A549 (cell line): ENCODE measurements at regions not wholly inside any gene's neighbourhood (a gene's known extent, or its start where the extent isn't known, plus 50 kb on each side); places are given as distances from the start of the nearest gene placed in this dataset.
"Not testable (repeated sequence)": the region's sequence is repeated elsewhere in the genome, so short reads cannot be mapped to it uniquely, and the experiment has no call there.

ENCODE experiments used
- ATAC-seq, 2 experiments: fragments of 200-7000 bp in 1 of 2; fragments of >200 bp in 1 of 2; cut with Nextera tagmentation in 1 of 2; cut with Tn5 transposase in 1 of 2; 3 replicates each; pipeline versions ENCODE4 v1.8.0 to v1.9.1; 2018 to 2020; ENCODE audit warnings: mild to moderate bottlenecking in 1 of 2, moderate library complexity in 1 of 2
- CTCF ChIA-PET: fragments of 300-600 bp; sonication (Branson Sonifier 250); formaldehyde crosslinking; extraction: SDS; loops from one replicate; lab custom pipeline; 2021; ENCODE audit warnings: antibody characterized with exemption, inconsistent platforms; lab: Yijun Ruan, JAX
- POLR2A ChIA-PET: fragments of 350-600 bp; formaldehyde crosslinking; extraction: SDS; loops from one replicate; lab custom pipeline; 2021; ENCODE audit warnings: antibody characterized with exemption, inconsistent platforms; lab: Yijun Ruan, JAX
- DNase-seq, 2 experiments: peaks; one replicate each; pipeline versions ENCODE4 v3.0.0 to v3.0.0-alpha.2; 2011 to 2016; ENCODE audit warnings: low read depth in 1 of 2, low spot score in 1 of 2
- FAIRE-seq: peaks from 2 replicates; lab custom pipeline; 2011; peaks lifted over from hg19 to GRCh38; lab: Jason Lieb, UNC
- H3K27ac ChIP-seq, 2 experiments: fragments of >200 bp; sonication (Bioruptor Twin); formaldehyde crosslinking; 3 replicates each; pipeline ENCODE4 v1.5.1; 2016 to 2017
- H3K4me1 ChIP-seq: fragments of >200 bp; sonication (Bioruptor Twin); formaldehyde crosslinking; 3 replicates; pipeline ENCODE4 v1.6.1; 2016
- H3K4me2 ChIP-seq: fragments of >200 bp; sonication (Bioruptor Twin); formaldehyde crosslinking; 3 replicates; pipeline ENCODE4 v1.6.1; 2016
- H3K4me3 ChIP-seq: fragments of >200 bp; sonication (Bioruptor Twin); formaldehyde crosslinking; 3 replicates; pipeline ENCODE4 v1.5.1; 2016
- H3K9me3 ChIP-seq: fragments of >200 bp; sonication (Bioruptor Twin); formaldehyde crosslinking; 3 replicates; pipeline ENCODE4 v1.6.1; 2016
- ATOH8 ChIP-seq: fragments of 250-450 bp; sonication (Bioruptor Pico); IDR thresholded peaks from 2 replicates; pipeline ENCODE4 v1.5.0; 2020; ENCODE audit warnings: low read depth, mild to moderate bottlenecking, moderate library complexity
- EHF ChIP-seq: fragments of 250-450 bp; sonication (Bioruptor Pico); IDR thresholded peaks from 2 replicates; pipeline ENCODE4 v1.5.0; 2020; ENCODE audit warnings: mild to moderate bottlenecking
- EHMT2 ChIP-seq: fragments of 200-600 bp; sonication (generic); IDR thresholded peaks from 2 replicates; pipeline ENCODE4 v1.6.1; 2016; ENCODE audit warnings: antibody characterized with exemption, low read depth, mild to moderate bottlenecking, moderate library complexity
- EP300 ChIP-seq, 2 experiments: fragments of >200 bp; sonication (Bioruptor Twin); formaldehyde crosslinking; IDR thresholded peaks; 2 replicates in 1 of 2; 3 replicates in 1 of 2; pipeline ENCODE4 v1.6.1; 2016 to 2017
- FOSL2 ChIP-seq, 2 experiments: fragments of 450-650 bp in 1 of 2; fragments of >200 bp in 1 of 2; sonication (Bioruptor Twin) in 1 of 2; formaldehyde crosslinking; IDR thresholded peaks; 2 replicates each; pipeline versions ENCODE4 v1.5.0 to v1.6.1; 2016 to 2020; ENCODE audit warnings: mild to moderate bottlenecking in 1 of 2, moderate library complexity in 1 of 2
- FOXS1 ChIP-seq: fragments of 250-450 bp; sonication (Bioruptor Pico); IDR thresholded peaks from 2 replicates; pipeline ENCODE4 v1.5.0; 2020; ENCODE audit warnings: mild to moderate bottlenecking, moderate library complexity
- HES2 ChIP-seq: fragments of >200 bp; sonication (Bioruptor Twin); formaldehyde crosslinking; IDR thresholded peaks from 2 replicates; pipeline ENCODE4 v1.6.1; 2016
- HOXB5 ChIP-seq: fragments of 250-450 bp; sonication (Bioruptor Pico); IDR thresholded peaks from 2 replicates; pipeline ENCODE4 v1.5.0; 2020; ENCODE audit warnings: mild to moderate bottlenecking, moderate library complexity
- POLR2A ChIP-seq: IDR thresholded peaks from 2 replicates; pipeline ENCODE4 v1.6.1; 2012; ENCODE audit warnings: mild to moderate bottlenecking, low read length
- POLR2AphosphoS2 ChIP-seq: conservative IDR thresholded peaks from 2 replicates; pipeline ENCODE4 v1.6.1; 2012; ENCODE audit warnings: low read length, improper control_type of control experiment, inconsistent platforms
- RCOR1 ChIP-seq: fragments of 150-350 bp; IDR thresholded peaks from 2 replicates; pipeline ENCODE4 v1.6.1; 2014; ENCODE audit warnings: antibody characterized with exemption, low read length, low read depth
- RNF2 ChIP-seq: fragments of 200-600 bp; sonication (generic); IDR thresholded peaks from 2 replicates; pipeline ENCODE4 v1.6.1; 2016; ENCODE audit warnings: low read depth, mild to moderate bottlenecking, antibody characterized with exemption, moderate library complexity, borderline replicate concordance
- SMC3 ChIP-seq: fragments of >200 bp; sonication (Bioruptor Twin); formaldehyde crosslinking; IDR thresholded peaks from 3 replicates; pipeline ENCODE4 v1.6.1; 2018; ENCODE audit warnings: inconsistent platforms
- TFCP2L1 ChIP-seq: fragments of 250-450 bp; sonication (Bioruptor Pico); IDR thresholded peaks from 2 replicates; pipeline ENCODE4 v1.5.0; 2021; ENCODE audit warnings: mild to moderate bottlenecking
- TP53 ChIP-seq: fragments of 250-450 bp; sonication (Bioruptor Pico); IDR thresholded peaks from 2 replicates; pipeline ENCODE4 v1.5.0; 2021; ENCODE audit warnings: mild to moderate bottlenecking, moderate library complexity
- ZC3H11A ChIP-seq: fragments of 450-650 bp; IDR thresholded peaks from 2 replicates; pipeline ENCODE4 v1.6.1; 2014; ENCODE audit warnings: antibody characterized with exemption, mild to moderate bottlenecking
- WGBS: methylation state at CpG from one replicate; pipeline ENCODE4 v1.1.6; 2017; ENCODE audit errors: missing lambda C conversion rate; 5-methylcytosine and 5-hydroxymethylcytosine counted together
- TF ChIP-seq, protein P1 (sequence below): fragments of 250-450 bp; sonication (Bioruptor Pico); IDR thresholded peaks from 2 replicates; pipeline ENCODE4 v1.5.0; 2021; ENCODE audit warnings: mild to moderate bottlenecking, moderate library complexity, borderline replicate concordance

DNA sequence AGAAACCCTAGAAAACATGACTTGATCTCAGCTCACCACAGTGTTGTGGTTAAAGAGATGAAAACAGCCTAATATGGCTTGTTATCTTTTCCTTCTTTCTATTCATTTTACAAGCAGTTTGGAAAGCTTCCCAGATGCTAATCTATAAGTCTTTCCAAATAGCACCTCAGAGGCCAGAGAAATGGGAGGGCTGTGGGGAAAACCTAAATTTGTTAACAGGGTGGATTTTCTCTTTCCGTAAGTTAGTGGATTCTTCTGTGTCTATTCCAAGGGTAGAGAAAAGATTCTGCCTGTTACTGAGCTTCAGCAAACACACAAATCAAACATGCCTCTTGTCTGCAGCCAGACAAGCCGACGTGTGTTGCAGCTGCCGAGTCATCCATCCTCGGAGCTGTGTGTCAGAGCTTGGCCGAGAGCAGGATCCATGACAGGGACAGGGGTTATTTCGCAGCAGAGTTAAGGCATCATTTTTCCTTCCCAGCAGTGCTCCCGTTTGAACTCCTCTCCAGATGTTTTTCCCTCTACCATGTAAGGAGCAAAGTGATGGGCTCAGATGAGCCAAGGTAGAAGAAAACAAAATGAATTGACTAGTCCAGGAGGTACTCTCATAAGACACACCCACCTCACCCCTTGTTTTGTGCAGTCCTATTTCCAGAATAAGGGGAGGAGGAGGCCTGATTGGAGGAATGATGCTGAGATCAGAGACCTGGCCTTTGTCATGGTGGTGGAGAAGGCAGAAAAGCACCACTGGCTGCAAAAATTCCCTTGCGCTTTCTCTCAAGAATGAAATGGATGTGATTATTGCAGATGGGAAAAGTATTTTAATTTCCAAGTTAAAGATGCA lies 560.0 kb downstream of the C6orf118 start:
- no peak for ATAC-seq
- ChIA-PET POLR2A (no interaction called here), CTCF (no interaction called here)
- 20% methylated on average over 9 of the region's 9 CpGs for WGBS
- DNase-seq: peak in 1 of 2 experiments; percentile 2
- no peak overlapping the region for H3K4me2 ChIP-seq
- FAIRE-seq: no peak
- H3K4me3 ChIP-seq: no peak overlapping the region
- no peak for TF ChIP-seq FOSL2 (IDR thresholded peaks at IDR 0.05)
- no peak for TF ChIP-seq FOSL2 (CRISPR knock-in tag; IDR thresholded peaks at IDR 0.05)
- no peak for TF ChIP-seq POLR2AphosphoS2
- TF ChIP-seq RCOR1: no peak
- no peak for TF ChIP-seq SMC3
- TF ChIP-seq, protein P1, sequence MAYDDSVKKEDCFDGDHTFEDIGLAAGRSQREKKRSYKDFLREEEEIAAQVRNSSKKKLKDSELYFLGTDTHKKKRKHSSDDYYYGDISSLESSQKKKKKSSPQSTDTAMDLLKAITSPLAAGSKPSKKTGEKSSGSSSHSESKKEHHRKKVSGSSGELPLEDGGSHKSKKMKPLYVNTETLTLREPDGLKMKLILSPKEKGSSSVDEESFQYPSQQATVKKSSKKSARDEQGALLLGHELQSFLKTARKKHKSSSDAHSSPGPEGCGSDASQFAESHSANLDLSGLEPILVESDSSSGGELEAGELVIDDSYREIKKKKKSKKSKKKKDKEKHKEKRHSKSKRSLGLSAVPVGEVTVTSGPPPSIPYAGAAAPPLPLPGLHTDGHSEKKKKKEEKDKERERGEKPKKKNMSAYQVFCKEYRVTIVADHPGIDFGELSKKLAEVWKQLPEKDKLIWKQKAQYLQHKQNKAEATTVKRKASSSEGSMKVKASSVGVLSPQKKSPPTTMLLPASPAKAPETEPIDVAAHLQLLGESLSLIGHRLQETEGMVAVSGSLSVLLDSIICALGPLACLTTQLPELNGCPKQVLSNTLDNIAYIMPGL (CRISPR knock-in tag): no peak
- no peak for TF ChIP-seq EHMT2
- no peak for TF ChIP-seq RNF2
- no peak for TF ChIP-seq POLR2A
- no peak for TF ChIP-seq TP53
- no peak for TF ChIP-seq HOXB5 (CRISPR knock-in tag)
- H3K27ac ChIP-seq: no peak overlapping the region
- no peaks in the 10 kb centered on the region for H3K9me3 ChIP-seq
- H3K4me1 ChIP-seq: no peaks in the 10 kb centered on the region

- FAIRE-seq (no peak), ATAC-seq (no peak), DNase-seq (no peak)
- WGBS: 7% methylated on average over 4 of the region's 4 CpGs
- TF ChIP-seq ATOH8 (CRISPR knock-in tag): no peak
- no peak for TF ChIP-seq FOSL2 (IDR thresholded peaks at IDR 0.05)
- no peak for TF ChIP-seq FOSL2 (CRISPR knock-in tag; IDR thresholded peaks at IDR 0.05)
- TF ChIP-seq EHF (CRISPR knock-in tag): no peak
- TF ChIP-seq EP300 (IDR thresholded peaks at IDR 0.05): no peak
- TF ChIP-seq FOXS1: no peak
- no peak for TF ChIP-seq TFCP2L1 (CRISPR knock-in tag)
- no peak for TF ChIP-seq HES2
- Histone ChIP-seq H3K4me3 (no peak overlapping the region), H3K4me2 (no peak overlapping the region), H3K9me3 (no peaks in the 10 kb centered on the region), H3K4me1 (no peaks in the 10 kb centered on the region), H3K27ac (no peak overlapping the region)
- CTCF ChIA-PET: no interaction called here
- POLR2A ChIA-PET: no interaction called here
Measured at GRCh38 chr6:164744301-164744700, 565.1 kb downstream of the C6orf118 start.

GRCh38 chr6:164741938-164742451 lies 567.4 kb downstream of the C6orf118 start:
- TF ChIP-seq RNF2 (no peak), ZC3H11A (no peak), HES2 (no peak)
- Histone ChIP-seq H3K4me3 (no peak overlapping the region), H3K27ac (no peak overlapping the region), H3K9me3 (no peaks in the 10 kb centered on the region), H3K4me1 (no peaks in the 10 kb centered on the region), H3K4me2 (no peak overlapping the region)
- FAIRE-seq (no peak), DNase-seq (no peak), ATAC-seq (no peak)
- 0% methylated on average over 2 of the region's 3 CpGs for WGBS
- ChIA-PET CTCF (no interaction called here), POLR2A (no interaction called here)

DNA sequence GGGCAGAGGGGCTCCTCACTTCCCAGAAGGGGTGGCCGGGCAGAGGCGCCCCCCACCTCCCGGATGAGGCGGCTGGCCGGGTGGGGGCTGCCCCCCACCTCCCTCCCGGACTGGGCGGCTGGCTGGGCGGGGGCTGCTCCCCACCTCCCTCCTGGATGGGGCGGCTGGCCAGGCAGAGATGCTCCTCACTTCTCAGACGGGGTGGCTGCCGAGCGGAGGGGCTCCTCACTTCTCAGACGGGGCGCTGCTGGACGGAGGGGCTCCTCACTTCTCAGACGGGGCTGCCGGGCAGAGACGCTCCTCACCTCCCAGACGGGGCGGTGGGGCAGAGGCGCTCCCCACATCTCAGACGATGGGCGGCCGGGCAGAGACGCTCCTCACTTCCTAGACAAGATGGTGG lies 573.3 kb downstream of the C6orf118 start:
- POLR2A ChIA-PET, H3K9me3 ChIP-seq, DNase-seq, H3K4me3 ChIP-seq, H3K4me1 ChIP-seq, CTCF ChIA-PET, ATAC-seq, H3K4me2 ChIP-seq, H3K27ac ChIP-seq, FAIRE-seq: not testable (repeated sequence)
- 72% methylated on average over 5 of the region's 25 CpGs for WGBS
